Ectodermal cell (in vitro differentiated cells): ENCODE measurements at regions not wholly inside any gene's neighbourhood (a gene's known extent, or its start where the extent isn't known, plus 50 kb on each side); places are given as distances from the start of the nearest gene placed in this dataset.

ENCODE experiments used
- H3K27ac ChIP-seq: 2 replicates; pipeline ENCODE4 v1.7.0; 2013; ENCODE audit warnings: mild to moderate bottlenecking, low read depth, low read length; ENCODE audit not compliant: insufficient read depth, poor library complexity, severe bottlenecking
- H3K27me3 ChIP-seq: 2 replicates; pipeline ENCODE4 v1.7.0; 2013; ENCODE audit warnings: mild to moderate bottlenecking, low read length; ENCODE audit not compliant: insufficient read depth, control insufficient read depth, poor library complexity, severe bottlenecking
- H3K36me3 ChIP-seq: one replicate; pipeline ENCODE4 v1.7.0; 2013; ENCODE audit warnings: low read length; ENCODE audit not compliant: control insufficient read depth, insufficient read depth
- H3K4me1 ChIP-seq: one replicate; pipeline ENCODE4 v1.7.0; 2013; ENCODE audit warnings: low read length; ENCODE audit not compliant: control insufficient read depth, insufficient read depth
- H3K4me3 ChIP-seq: 2 replicates; pipeline ENCODE4 v1.7.0; 2013; ENCODE audit warnings: low read depth, low read length, control low read depth; ENCODE audit not compliant: insufficient read depth
- H3K9me3 ChIP-seq: 2 replicates; pipeline ENCODE4 v1.7.0; 2013; ENCODE audit warnings: mild to moderate bottlenecking, low read length, moderate library complexity; ENCODE audit not compliant: control insufficient read depth
- WGBS, 2 experiments: methylation state at CpG; one replicate each; pipeline ENCODE4 v1.1.7; 2013; ENCODE audit warnings: missing lambda C conversion rate in 2 of 2; 5-methylcytosine and 5-hydroxymethylcytosine counted together

DNA sequence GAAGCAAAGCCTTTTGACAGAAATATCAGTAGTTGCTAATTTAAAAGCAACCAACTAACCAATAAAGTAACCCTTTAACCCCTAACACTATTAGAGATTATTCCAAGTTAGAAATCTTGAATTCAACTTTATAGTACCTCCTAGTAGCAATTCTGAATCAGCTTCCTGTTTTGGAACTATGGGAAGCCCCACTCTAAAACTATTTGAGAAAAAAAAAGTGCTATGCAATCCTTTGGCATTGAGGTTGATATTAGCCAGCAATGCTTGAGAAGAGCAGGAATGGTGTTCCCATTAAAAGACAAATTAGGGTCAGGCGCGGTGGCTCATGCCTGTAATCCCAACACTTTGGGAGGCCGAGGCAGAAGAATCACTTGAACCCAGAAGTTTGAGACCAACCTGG, 306.2 kb upstream of the ZFP64 start:
- H3K9me3 ChIP-seq: no peaks in the 10 kb centered on the region
- 94 to 95% methylated on average over 3 of the region's 3 CpGs for WGBS, 2 experiments
- H3K4me3 ChIP-seq: no peak overlapping the region
- H3K36me3 ChIP-seq: no peaks in the 10 kb centered on the region
- H3K4me1 ChIP-seq: no peaks in the 10 kb centered on the region
- no peaks in the 10 kb centered on the region for H3K27me3 ChIP-seq
- no peak overlapping the region for H3K27ac ChIP-seq

GRCh38 chr20:52496191-52496590, 304.6 kb upstream of the ZFP64 start:
- Histone ChIP-seq H3K27me3 (no peaks in the 10 kb centered on the region), H3K4me1 (no peaks in the 10 kb centered on the region), H3K4me3 (no peak overlapping the region), H3K27ac (no peak overlapping the region), H3K9me3 (no peaks in the 10 kb centered on the region), H3K36me3 (no peaks in the 10 kb centered on the region)
- 92 to 96% methylated on average over 3 of the region's 3 CpGs for WGBS, 2 experiments

DNA sequence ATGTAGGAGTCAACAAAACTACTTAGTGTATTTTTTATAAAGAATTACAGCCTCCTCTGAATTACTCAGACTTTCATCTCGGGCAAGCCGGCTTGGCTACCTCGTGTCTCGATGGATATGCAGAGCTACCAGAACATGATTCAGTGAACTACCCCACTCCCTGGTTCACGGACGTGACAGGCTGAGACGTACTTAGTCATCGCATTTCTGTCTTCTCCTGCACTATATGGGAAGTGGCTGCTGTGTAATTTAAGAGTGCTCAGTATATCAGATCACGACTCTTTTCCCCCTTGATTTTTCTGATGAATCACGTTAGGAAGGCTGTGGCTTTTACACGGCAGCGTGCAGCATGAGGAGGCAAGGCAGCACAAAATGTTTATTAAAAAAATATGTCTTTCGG, 302.7 kb upstream of the ZFP64 start:
- H3K27ac ChIP-seq: no peak overlapping the region
- no peaks in the 10 kb centered on the region for H3K27me3 ChIP-seq
- no peaks in the 10 kb centered on the region for H3K4me1 ChIP-seq
- H3K9me3 ChIP-seq: no peaks in the 10 kb centered on the region
- no peak overlapping the region for H3K4me3 ChIP-seq
- no peaks in the 10 kb centered on the region for H3K36me3 ChIP-seq
- 89 to 91% methylated on average over 13 of the region's 13 CpGs for WGBS, 2 experiments

DNA sequence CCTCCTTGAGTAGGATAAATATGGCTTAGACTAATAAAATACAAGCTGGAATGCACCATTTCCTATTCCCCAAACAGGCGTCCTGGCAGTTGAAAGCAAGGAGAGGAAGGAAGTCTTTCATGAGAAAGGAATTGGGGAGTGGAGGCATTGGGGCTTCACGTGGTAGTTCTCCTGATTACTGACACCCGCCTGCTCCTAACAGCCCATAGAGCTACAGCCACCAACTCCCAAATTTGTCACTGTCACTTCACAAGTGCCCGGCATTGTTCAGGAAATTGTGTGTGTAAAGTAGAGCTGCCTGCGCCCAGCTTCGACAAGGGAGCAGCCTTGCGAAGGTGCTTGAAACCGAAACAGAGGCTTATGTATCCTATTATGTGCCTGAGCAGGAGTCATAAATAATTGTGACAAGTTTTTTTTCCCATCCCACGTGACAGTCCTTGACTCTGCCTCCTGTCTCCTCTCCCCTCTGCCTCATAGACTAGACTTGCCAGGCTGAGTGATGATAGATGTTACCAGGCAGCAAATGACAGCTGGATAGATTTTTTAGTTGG, 301.7 kb upstream of the ZFP64 start:
- 74 to 83% methylated on average over 7 to 9 of the region's 9 CpGs for WGBS, 2 experiments
- Histone ChIP-seq H3K27me3 (no peaks in the 10 kb centered on the region), H3K4me3 (no peak overlapping the region), H3K27ac (no peak overlapping the region), H3K36me3 (no peaks in the 10 kb centered on the region), H3K9me3 (no peaks in the 10 kb centered on the region), H3K4me1 (no peaks in the 10 kb centered on the region)

DNA sequence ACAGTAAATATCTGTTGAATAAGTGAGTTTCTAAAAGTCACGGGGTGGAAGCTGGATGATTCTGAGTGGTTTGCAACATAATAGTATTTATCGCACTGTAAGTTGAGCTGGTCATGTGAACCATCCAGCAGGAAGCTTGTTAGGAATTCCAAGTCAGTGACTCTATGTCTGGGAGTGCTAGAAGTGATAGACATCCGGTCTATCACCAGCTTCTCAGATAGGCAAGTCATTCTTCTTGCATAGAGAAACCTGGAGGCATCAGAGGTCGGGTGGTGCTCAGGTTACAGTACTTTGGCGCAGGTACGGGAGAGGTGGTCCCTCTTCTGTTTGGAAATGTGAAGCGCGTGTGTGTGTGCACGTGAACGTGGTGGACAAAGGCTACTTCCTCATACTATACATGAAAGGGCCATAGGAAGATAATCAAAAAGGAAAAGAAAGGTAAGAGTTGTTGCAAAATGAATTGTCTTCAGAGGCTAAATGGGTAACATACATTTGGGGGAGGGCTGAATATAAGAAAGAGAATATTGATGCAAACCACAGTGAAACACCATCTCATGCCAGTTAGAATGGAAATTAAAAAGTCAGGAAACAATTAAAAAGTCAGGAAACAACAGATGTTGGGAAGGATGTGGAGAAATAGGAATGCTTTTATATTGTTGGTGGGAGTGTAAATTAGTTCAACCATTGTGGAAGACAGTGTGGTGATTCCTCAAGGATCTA, 299.3 kb upstream of the ZFP64 start:
- Histone ChIP-seq H3K4me1 (no peaks in the 10 kb centered on the region), H3K27me3 (no peaks in the 10 kb centered on the region), H3K36me3 (no peaks in the 10 kb centered on the region), H3K4me3 (no peak overlapping the region), H3K9me3 (no peaks in the 10 kb centered on the region), H3K27ac (no peak overlapping the region)
- WGBS, 2 experiments: 82 to 93% methylated on average over 8 to 10 of the region's 10 CpGs

GRCh38 chr20:52484438-52484837, 292.9 kb upstream of the ZFP64 start:
- no peaks in the 10 kb centered on the region for H3K9me3 ChIP-seq
- no peak overlapping the region for H3K27ac ChIP-seq
- H3K4me1 ChIP-seq: no peaks in the 10 kb centered on the region
- no peaks in the 10 kb centered on the region for H3K27me3 ChIP-seq
- no peak overlapping the region for H3K4me3 ChIP-seq
- H3K36me3 ChIP-seq: no peaks in the 10 kb centered on the region
- WGBS, 2 experiments: 86 to 100% methylated on average over 1 to 2 of the region's 2 CpGs

GRCh38 chr20:52483382-52483781, 291.8 kb upstream of the ZFP64 start:
- Histone ChIP-seq H3K4me1 (no peaks in the 10 kb centered on the region), H3K9me3 (no peaks in the 10 kb centered on the region), H3K27me3 (no peaks in the 10 kb centered on the region), H3K36me3 (no peaks in the 10 kb centered on the region), H3K4me3 (no peak overlapping the region), H3K27ac (no peak overlapping the region)
- WGBS, 2 experiments: no CpG with 5 or more reads among the region's 1 CpG

DNA sequence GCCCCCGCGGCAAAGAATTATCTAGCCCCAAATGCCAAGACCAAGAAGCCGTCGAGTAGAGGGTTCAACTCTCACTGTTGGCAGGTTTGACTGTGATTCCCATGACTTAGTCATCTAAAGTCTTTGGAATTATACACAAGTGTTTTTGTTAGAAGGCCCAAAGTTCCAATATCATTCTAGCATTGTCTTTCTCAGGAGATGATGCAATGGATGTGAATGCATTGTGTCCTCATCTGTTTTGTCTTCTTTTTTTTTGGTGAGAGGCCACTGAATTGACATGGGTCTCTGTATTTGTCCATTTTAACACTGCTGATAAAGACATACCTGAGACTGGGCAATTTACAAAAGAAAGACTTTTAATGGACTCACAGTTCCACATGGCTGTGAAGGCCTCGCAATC, 290.5 kb upstream of the ZFP64 start:
- H3K4me3 ChIP-seq: no peak overlapping the region
- 81 to 82% methylated on average over 5 of the region's 5 CpGs for WGBS, 2 experiments
- H3K36me3 ChIP-seq: no peaks in the 10 kb centered on the region
- H3K4me1 ChIP-seq: no peaks in the 10 kb centered on the region
- no peaks in the 10 kb centered on the region for H3K27me3 ChIP-seq
- H3K9me3 ChIP-seq: no peaks in the 10 kb centered on the region
- H3K27ac ChIP-seq: no peak overlapping the region

- Histone ChIP-seq H3K36me3 (no peaks in the 10 kb centered on the region), H3K4me3 (no peak overlapping the region), H3K27ac (no peak overlapping the region), H3K27me3 (no peaks in the 10 kb centered on the region), H3K4me1 (no peaks in the 10 kb centered on the region), H3K9me3 (no peaks in the 10 kb centered on the region)
- WGBS, 2 experiments: 90 to 100% methylated on average over 1 to 3 of the region's 3 CpGs
These were observed 289.9 kb upstream of the ZFP64 start for GRCh38 chr20:52481443-52481842.

- Histone ChIP-seq H3K4me3 (no peak overlapping the region), H3K4me1 (no peaks in the 10 kb centered on the region), H3K9me3 (no peaks in the 10 kb centered on the region), H3K27me3 (no peaks in the 10 kb centered on the region), H3K27ac (no peak overlapping the region), H3K36me3 (no peaks in the 10 kb centered on the region)
- WGBS, 2 experiments: 88 to 89% methylated on average over 9 of the region's 9 CpGs
These were observed 284.6 kb upstream of the ZFP64 start for GRCh38 chr20:52476074-52476750.
